GM10248 (cell line): ENCODE measurements at regions not wholly inside any gene's neighbourhood (a gene's known extent, or its start where the extent isn't known, plus 50 kb on each side); places are given as distances from the start of the nearest gene placed in this dataset.

ENCODE experiments used
- CTCF ChIA-PET: fragments of 300-600 bp; sonication (Branson Sonifier 250); formaldehyde crosslinking; extraction: SDS; loops from one replicate; lab custom pipeline; 2021; ENCODE audit warnings: antibody characterized with exemption; lab: Yijun Ruan, JAX
- POLR2A ChIA-PET: fragments of 350-650 bp; sonication (Branson Sonifier 250); formaldehyde crosslinking; extraction: SDS; loops from one replicate; lab custom pipeline; 2020; ENCODE audit warnings: antibody characterized with exemption; lab: Yijun Ruan, JAX
- DNase-seq: peaks from one replicate; pipeline ENCODE4 v3.0.0; 2012; ENCODE audit errors: extremely low spot score
- TF ChIP-seq, protein P1 (sequence below): IDR thresholded peaks from 2 replicates; pipeline ENCODE4 v1.5.1; 2012; ENCODE audit warnings: mild to moderate bottlenecking, low read depth; ENCODE audit errors: extremely low read depth, missing control alignments, control extremely low read depth

DNA sequence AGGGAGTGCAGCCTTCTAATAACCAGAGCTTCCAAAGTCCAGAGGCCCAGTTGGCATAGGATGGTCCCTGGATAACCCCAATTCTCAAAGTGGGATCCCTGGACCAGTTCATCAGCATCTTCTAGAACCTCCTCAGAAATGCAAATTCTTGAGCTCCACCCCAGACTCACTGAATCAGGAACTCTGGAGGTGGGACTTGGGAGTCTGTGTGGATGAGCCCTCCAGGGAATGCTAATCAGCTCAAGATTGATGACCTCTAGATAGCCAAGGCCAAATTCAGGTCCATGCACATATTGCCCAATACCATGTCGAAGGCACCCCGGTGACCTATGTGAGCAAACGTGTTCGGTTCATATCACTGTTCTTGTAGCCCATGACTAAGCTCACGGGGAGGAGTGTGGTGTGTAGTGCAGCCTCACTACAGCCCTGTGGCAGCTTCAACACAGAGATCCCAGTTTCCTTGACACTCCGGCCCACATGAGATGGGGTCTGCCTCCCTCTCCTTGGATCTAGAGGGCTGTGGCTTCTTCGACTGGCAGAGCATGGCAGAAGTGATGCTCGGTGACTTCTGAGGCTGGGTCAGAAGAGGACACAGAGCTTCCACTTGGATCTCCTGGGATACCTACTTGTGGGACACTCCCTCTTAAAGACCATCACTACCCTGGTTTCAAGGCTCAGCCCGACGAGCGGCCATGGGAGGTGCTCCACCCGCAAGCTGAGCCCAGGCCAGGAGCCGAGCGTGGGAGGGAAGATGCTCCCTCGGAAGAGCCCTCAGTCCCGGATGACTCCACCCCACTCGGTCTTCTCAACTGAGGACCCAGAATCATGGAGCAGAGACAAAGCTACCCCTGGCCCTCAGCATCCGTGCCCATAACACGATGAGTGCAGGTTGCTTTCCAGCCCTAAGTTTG is 151.1 kb upstream of the CST7 start:
- POLR2A ChIA-PET, result no interaction called here
- no peak for DNase-seq
- TF ChIP-seq, protein P1, sequence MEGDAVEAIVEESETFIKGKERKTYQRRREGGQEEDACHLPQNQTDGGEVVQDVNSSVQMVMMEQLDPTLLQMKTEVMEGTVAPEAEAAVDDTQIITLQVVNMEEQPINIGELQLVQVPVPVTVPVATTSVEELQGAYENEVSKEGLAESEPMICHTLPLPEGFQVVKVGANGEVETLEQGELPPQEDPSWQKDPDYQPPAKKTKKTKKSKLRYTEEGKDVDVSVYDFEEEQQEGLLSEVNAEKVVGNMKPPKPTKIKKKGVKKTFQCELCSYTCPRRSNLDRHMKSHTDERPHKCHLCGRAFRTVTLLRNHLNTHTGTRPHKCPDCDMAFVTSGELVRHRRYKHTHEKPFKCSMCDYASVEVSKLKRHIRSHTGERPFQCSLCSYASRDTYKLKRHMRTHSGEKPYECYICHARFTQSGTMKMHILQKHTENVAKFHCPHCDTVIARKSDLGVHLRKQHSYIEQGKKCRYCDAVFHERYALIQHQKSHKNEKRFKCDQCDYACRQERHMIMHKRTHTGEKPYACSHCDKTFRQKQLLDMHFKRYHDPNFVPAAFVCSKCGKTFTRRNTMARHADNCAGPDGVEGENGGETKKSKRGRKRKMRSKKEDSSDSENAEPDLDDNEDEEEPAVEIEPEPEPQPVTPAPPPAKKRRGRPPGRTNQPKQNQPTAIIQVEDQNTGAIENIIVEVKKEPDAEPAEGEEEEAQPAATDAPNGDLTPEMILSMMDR, result no peak
- CTCF ChIA-PET, result interaction anchor here (1.0 to 2.6 kb wide), 2 partner anchors 14 to 17 kb away, joined by 3 to 12 read pairs; no protein-coding TSS in a partner anchor

DNA sequence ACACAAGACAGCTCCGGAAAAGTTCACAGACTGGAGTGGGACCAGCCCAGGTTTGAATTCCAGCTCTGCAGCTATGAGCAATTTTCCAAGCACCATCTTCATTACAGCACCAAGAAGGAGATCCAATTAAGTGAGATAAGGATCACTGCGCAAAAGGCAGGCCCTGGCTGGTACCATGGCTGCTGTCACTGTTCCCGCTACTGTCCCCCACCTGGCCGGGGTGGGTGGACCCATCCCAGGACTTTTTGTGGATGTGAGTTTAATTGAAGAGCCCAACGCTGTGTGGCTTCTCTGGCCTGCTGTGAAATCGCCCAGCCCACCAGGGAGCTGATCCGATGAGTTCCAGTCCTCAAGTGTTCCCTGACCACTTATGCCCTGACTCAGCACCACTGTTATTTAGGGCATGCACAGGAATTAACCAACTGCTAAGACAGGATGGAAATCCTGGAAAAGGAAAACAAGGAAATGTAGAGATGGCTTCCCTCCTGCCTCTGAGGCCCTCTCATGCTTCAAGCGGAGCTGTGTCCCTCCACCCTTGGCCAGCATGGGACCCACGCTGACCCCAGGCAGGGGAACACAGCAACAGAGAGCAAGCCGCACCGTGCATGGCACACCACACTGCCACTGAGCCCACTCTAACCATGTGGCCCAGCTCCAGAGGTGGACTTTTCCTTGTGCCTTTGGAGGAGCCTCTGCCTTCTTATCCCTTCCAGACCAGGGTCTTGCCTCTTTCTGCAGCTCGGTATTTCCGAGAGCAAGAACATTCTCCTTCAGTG is 150.0 kb upstream of the CST7 start:
- CTCF ChIA-PET, result interaction anchor here (0.9 to 2.6 kb wide), 3 partner anchors 10 to 18 kb away, joined by 3 to 12 read pairs (median 3); no protein-coding TSS in a partner anchor
- POLR2A ChIA-PET, result no interaction called here
- DNase-seq, result no peak
- TF ChIP-seq, protein P1, result no peak

DNA sequence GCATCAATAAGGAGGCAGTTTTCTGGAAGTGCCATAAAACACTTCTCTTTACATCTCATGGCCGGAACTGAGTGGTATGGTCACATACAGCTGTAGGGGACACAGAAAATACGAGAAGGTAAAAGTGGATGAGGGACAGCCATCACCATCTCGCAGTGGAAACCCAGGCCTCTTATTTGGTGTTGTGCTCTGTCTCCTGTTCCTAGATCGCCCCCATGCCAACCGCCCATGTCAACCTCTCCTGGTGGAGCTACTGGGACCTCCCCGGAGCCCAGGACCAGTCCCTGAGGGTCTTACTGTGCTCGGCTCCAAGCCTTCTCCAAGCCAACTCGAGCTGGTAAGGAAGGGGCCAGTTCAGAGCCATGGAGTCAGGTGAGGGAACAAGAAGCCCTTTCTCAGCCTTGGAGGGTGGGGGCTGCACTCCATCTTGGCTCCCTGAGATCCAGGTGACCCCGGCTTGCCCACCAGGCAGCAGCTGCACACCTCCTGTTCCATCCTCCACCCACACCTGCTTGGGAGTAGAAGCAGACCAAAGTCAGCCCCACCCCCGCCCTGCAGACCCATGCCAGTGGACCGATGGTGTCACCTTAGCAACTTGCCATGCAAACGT is 149.0 kb upstream of the CST7 start:
- TF ChIP-seq, protein P1, result no peak
- CTCF ChIA-PET, result interaction anchor here (0.7 to 0.9 kb wide), 2 partner anchors 9 to 11 kb away, joined by 3 read pairs; no protein-coding TSS in a partner anchor
- no peak for DNase-seq
- POLR2A ChIA-PET, result no interaction called here

DNA sequence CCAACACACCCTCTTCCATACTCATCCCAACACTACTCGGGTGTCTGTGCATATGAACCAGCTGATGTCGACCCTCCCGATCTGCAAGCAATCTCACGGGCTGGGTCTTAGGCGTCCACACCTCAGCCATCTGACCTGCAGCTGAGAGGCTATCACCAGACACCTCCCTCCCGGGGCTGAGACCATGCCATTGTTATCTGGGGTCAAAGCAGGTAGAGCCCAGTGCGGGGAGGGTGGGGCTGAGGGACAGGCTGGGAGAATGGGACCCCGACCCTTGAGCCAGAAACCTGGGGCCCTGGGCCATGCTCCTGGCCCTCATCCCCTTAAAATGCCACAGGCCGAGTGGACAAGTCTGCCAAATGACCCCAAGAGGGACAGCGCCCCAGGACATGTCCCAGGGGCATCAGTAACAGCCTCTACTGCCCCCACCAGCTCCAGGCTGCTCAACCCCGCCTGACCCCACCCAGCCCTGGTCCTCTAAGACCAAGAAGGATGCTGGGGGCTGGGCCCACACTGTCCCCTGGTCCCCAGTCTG is 146.7 kb upstream of the CST7 start:
- ChIA-PET POLR2A (no interaction called here), CTCF (no interaction called here)
- TF ChIP-seq, protein P1, result no peak
- DNase-seq, result no peak

DNA sequence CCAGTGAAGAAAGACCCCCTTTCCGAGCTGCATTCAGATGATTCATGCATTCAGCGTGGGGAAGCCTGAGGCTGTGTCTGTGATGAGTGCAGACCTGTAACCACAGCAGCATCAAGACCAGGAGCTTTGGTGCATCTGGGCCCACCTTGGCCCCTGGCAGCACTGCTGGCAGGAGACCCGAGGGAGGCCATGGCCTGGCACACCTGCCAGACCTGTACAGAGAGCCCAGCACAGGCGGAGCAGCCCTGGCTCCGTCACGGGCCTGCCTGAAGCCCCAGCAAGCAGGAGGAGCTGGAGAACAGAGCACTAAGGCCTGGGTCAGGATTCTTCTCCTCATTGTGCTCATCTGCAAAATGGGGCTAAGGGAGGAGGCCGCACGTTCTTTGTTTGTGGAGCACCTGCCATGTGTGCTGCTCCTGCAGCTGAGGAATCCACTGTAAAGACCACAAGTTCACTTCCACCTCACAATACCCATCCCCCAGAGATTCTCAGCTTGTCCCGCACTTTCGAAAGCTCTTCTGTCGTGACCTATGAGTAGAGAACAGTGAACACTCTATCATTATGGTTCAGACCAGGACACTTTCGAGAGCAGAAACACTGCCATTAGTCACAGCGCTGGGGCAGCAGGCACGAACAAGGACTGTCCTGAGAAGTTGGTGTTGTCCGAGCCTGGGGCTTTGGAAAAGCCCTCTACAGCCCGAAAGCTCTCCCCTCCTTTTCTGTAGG is 144.4 kb upstream of the CST7 start:
- TF ChIP-seq, protein P1, result no peak
- POLR2A ChIA-PET, result no interaction called here
- DNase-seq, result no peak
- CTCF ChIA-PET, result interaction anchor here (1.6 kb wide), 1 partner anchor 16 kb away, joined by 3 read pairs; no protein-coding TSS in a partner anchor
